Tibial nerve (tissue), 4 donors: ENCODE measurements at regions not wholly inside any gene's neighbourhood (a gene's known extent, or its start where the extent isn't known, plus 50 kb on each side); places are given as distances from the start of the nearest gene placed in this dataset.

Experiments used
- DNase-seq, 2 donors: peaks; one replicate each; pipeline ENCODE4 v3.0.0-alpha.2; 2019; ENCODE audit warnings: low spot score in 2 of 2
- H3K27ac ChIP-seq, 4 donors: fragments of 200-600 bp; sonication (generic) in 3 of 4; one replicate each; pipeline ENCODE4 v1.5.1; 2017 to 2019; ENCODE audit warnings: mild to moderate bottlenecking in 1 of 4
- H3K27me3 ChIP-seq, 2 donors: fragments of 200-600 bp; sonication (generic) in 1 of 2; one replicate each; pipeline versions ENCODE4 v1.5.1 to v1.6.0; 2017 to 2019
- H3K36me3 ChIP-seq, 3 donors: fragments of 200-600 bp; sonication (generic); one replicate each; pipeline ENCODE4 v1.5.1; 2018 to 2019
- H3K4me1 ChIP-seq, 4 donors: fragments of 200-600 bp; sonication (generic) in 3 of 4; one replicate each; pipeline ENCODE4 v1.5.1; 2017 to 2019
- H3K4me3 ChIP-seq, 4 donors: fragments of 200-600 bp; sonication (generic) in 3 of 4; one replicate each; pipeline ENCODE4 v1.5.1; 2017 to 2019; ENCODE audit warnings: mild to moderate bottlenecking in 1 of 4, moderate library complexity in 1 of 4
- H3K9me3 ChIP-seq, 4 donors: fragments of 200-600 bp; sonication (generic) in 3 of 4; one replicate each; pipeline ENCODE4 v1.5.1; 2017 to 2019
- EP300 ChIP-seq, 2 donors: sonication (generic); formaldehyde crosslinking; IDR thresholded peaks; one replicate each; pipeline ENCODE4 v1.6.1; 2017; ENCODE audit warnings: antibody characterized with exemption in 2 of 2, mild to moderate bottlenecking in 1 of 2
- POLR2A ChIP-seq, 2 donors: fragments of 450-650 bp; IDR thresholded peaks; one replicate each; pipeline ENCODE4 v1.6.1; 2017; ENCODE audit warnings: antibody characterized with exemption in 2 of 2, mild to moderate bottlenecking in 2 of 2, moderate library complexity in 2 of 2
- WGBS, 2 donors: methylation state at CpG; one replicate each; pipeline ENCODE4 v1.1.5; 2018; 5-methylcytosine and 5-hydroxymethylcytosine counted together
- TF ChIP-seq, protein P1 (sequence below), 5 experiments: fragments of 200-600 bp in 3 of 5; fragments of 450-650 bp in 2 of 5; sonication (generic) in 3 of 5; IDR thresholded peaks; one replicate each; pipeline ENCODE4 v1.5.1; 2016 to 2019; ENCODE audit warnings: antibody characterized with exemption in 5 of 5, mild to moderate bottlenecking in 3 of 5, moderate library complexity in 2 of 5

DNA sequence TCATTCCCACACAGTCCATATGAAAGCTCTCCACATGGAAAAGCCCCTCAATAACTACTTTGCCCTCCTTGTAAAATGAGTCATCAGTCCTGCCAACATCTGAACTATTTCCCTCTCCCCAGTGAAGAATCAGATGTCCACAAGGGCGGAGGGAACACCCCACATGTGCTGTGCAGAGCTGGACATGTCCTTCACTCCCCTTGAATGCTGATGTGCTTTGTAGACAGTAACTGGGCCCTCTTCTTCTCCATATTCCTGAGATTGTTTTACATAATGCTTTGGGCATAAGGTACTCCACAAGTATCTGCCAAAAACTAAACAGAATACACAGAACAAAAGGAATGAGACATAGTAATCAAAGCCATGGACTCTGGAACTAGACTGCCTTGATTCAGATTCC, 879.4 kb downstream of the BCL11A start:
- no peaks in the 10 kb centered on the region for H3K9me3 ChIP-seq
- 74 to 77% methylated on average over 1 of the region's 1 CpG for WGBS, 2 donors
- no peak for DNase-seq
- H3K36me3 ChIP-seq: no peaks in the 10 kb centered on the region
- H3K4me3 ChIP-seq: no peak overlapping the region
- no peaks in the 10 kb centered on the region for H3K4me1 ChIP-seq
- no peak for TF ChIP-seq EP300 (IDR thresholded peaks at IDR 0.05)
- TF ChIP-seq, protein P1, sequence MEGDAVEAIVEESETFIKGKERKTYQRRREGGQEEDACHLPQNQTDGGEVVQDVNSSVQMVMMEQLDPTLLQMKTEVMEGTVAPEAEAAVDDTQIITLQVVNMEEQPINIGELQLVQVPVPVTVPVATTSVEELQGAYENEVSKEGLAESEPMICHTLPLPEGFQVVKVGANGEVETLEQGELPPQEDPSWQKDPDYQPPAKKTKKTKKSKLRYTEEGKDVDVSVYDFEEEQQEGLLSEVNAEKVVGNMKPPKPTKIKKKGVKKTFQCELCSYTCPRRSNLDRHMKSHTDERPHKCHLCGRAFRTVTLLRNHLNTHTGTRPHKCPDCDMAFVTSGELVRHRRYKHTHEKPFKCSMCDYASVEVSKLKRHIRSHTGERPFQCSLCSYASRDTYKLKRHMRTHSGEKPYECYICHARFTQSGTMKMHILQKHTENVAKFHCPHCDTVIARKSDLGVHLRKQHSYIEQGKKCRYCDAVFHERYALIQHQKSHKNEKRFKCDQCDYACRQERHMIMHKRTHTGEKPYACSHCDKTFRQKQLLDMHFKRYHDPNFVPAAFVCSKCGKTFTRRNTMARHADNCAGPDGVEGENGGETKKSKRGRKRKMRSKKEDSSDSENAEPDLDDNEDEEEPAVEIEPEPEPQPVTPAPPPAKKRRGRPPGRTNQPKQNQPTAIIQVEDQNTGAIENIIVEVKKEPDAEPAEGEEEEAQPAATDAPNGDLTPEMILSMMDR (IDR thresholded peaks at IDR 0.05): no peak
- no peak for TF ChIP-seq POLR2A (IDR thresholded peaks at IDR 0.05)
- no peaks in the 10 kb centered on the region for H3K27me3 ChIP-seq
- no peak overlapping the region for H3K27ac ChIP-seq

DNA sequence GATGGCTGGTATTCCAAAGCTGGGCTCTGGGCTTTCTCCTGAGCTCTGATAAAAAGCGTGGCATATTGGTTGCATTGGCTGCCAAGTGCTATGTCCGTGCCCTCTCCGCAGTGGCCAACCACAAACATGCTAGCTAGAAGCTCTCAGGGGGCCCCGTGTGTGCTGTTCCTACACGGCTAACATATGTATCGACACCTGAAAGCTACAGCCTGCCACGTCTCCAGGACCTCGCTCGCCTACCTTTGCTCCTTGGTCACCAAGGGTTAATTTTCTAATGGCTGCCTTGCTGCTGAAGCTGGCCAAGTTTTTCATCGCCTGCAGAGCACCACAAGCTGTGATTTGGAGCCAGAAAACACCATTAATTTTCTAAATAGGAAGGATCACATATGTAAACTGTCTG, 888.4 kb downstream of the BCL11A start:
- TF ChIP-seq, protein P1 (IDR thresholded peaks at IDR 0.05): no peak
- no peak for TF ChIP-seq POLR2A (IDR thresholded peaks at IDR 0.05)
- TF ChIP-seq EP300 (IDR thresholded peaks at IDR 0.05): no peak
- H3K36me3 ChIP-seq: no peaks in the 10 kb centered on the region
- H3K4me3 ChIP-seq: no peak overlapping the region
- H3K9me3 ChIP-seq: no peaks in the 10 kb centered on the region
- 76 to 79% methylated on average over 10 of the region's 10 CpGs for WGBS, 2 donors
- H3K27ac ChIP-seq: no peak overlapping the region
- H3K27me3 ChIP-seq: no peaks in the 10 kb centered on the region
- no peaks in the 10 kb centered on the region for H3K4me1 ChIP-seq
- no peak for DNase-seq

DNA sequence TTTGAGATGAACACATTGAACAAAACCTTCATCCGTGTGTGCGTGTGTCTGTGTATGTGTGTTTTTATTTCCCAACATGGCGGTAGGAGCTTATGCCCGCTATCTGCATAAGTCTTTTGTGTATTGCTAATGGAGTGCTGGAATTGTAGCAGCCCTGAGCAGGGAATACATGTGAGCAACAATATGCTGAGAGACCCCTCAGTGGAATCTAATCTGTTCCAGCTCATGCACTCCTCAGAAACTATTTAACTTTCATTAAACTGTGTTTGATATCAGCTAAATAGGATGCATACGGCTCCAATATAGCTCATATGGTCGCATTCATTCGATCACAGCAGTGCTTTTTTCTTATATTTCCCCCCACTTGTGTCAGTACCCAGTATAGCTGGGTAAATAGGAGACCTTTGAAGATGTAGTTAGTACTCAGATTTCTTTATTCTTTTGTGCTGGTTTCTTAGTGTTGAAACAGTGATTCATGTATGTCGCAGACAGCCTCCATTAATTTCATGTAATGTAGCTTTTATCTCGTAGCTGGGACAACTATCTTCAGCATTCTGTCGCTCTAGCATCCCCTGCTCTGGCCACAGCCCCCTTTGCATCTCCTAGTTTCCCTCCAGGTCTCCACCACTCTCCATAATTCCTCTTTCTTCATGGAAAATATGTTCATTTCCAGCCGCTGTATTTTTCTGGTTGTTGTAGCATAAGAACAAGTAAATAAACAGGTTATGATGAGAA, 891.2 kb downstream of the BCL11A start:
- Histone ChIP-seq H3K27me3 (no peaks in the 10 kb centered on the region), H3K36me3 (no peaks in the 10 kb centered on the region), H3K9me3 (no peaks in the 10 kb centered on the region), H3K4me1 (no peaks in the 10 kb centered on the region), H3K27ac (no peak overlapping the region), H3K4me3 (no peak overlapping the region)
- DNase-seq: no peak
- 84 to 86% methylated on average over 11 of the region's 11 CpGs for WGBS, 2 donors
- TF ChIP-seq EP300 (IDR thresholded peaks at IDR 0.05): no peak

- DNase-seq: no peak
- H3K27me3 ChIP-seq: no peaks in the 10 kb centered on the region
- no peak overlapping the region for H3K4me3 ChIP-seq
- no peaks in the 10 kb centered on the region for H3K9me3 ChIP-seq
- no peaks in the 10 kb centered on the region for H3K4me1 ChIP-seq
- H3K36me3 ChIP-seq: no peaks in the 10 kb centered on the region
- TF ChIP-seq, protein P1 (IDR thresholded peaks at IDR 0.05): no peak
- TF ChIP-seq POLR2A (IDR thresholded peaks at IDR 0.05): no peak
- no peak for TF ChIP-seq EP300 (IDR thresholded peaks at IDR 0.05)
- H3K27ac ChIP-seq: no peak overlapping the region
- 88 to 92% methylated on average over 4 of the region's 4 CpGs for WGBS, 2 donors
These were observed 893.2 kb downstream of the BCL11A start for GRCh38 chr2:59660262-59660661.

DNA sequence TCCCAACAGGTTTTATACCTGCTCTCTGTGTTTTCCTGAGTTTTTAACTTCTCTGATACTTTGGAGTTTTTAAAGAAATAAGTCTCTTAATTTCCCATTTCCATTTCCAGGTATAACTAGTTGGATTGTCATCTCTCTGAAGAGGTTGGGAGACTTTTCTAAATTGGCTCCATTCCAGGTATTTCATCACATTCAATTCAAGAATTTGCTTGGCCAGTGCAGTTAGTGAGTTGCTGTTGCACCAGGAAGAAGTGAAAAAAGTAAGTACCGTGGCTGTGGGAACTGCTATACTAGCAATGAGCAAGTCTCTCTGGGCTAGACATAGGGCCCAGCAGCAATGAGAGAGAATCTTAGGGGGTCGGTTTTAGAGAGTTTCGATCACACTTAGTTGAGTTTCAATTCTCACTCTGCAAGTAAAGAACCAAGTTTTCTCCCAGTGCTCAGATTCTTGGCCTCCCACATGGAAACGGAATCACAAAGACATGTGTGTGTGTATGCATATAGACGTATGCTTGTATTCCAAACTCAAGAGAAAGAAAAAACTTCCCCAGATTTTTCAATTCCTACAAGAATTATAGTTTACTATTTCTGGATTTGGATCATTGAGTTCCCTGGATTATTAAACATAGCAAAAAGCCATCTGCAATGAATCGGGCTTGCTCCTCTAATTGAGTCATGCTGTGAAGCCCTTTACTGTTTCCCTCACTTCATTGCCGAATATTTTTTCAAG, 894.4 kb downstream of the BCL11A start:
- no peak overlapping the region for H3K4me3 ChIP-seq
- H3K27me3 ChIP-seq: no peaks in the 10 kb centered on the region
- 31 to 32% methylated on average over 7 of the region's 7 CpGs for WGBS, 2 donors
- no peaks in the 10 kb centered on the region for H3K4me1 ChIP-seq
- H3K27ac ChIP-seq: no peak overlapping the region
- TF ChIP-seq POLR2A (IDR thresholded peaks at IDR 0.05) (no peak), EP300 (IDR thresholded peaks at IDR 0.05) (no peak)
- TF ChIP-seq, protein P1 (IDR thresholded peaks at IDR 0.05): no peak
- no peaks in the 10 kb centered on the region for H3K9me3 ChIP-seq
- no peak for DNase-seq
- H3K36me3 ChIP-seq: no peaks in the 10 kb centered on the region
